GM23338 (cell line): ENCODE measurements at regions not wholly inside any gene's neighbourhood (a gene's known extent, or its start where the extent isn't known, plus 50 kb on each side); places are given as distances from the start of the nearest gene placed in this dataset.
A peak's percentile ranks its signal among the peaks of the same experiment; 100 is the strongest.
"Not testable (repeated sequence)": the region's sequence is repeated elsewhere in the genome, so short reads cannot be mapped to it uniquely, and the experiment has no call there.

Experiments
- ATAC-seq: fragments of 200-7000 bp; cut with Tn5 transposase; 3 replicates; pipeline ENCODE4 v1.9.1; 2020
- DNase-seq: peaks from one replicate; pipeline ENCODE4 v3.0.0-alpha.2; 2015; ENCODE audit warnings: low spot score
- H2AFZ ChIP-seq: fragments of 200-600 bp; sonication (generic); 2 replicates; pipeline ENCODE4 v1.8.0; 2016; ENCODE audit warnings: antibody characterized with exemption, mild to moderate bottlenecking, moderate library complexity
- H3F3A ChIP-seq: fragments of 200-600 bp; sonication (generic); replicated peaks from 2 replicates; pipeline ENCODE4 v1.8.0; 2017; ENCODE audit warnings: antibody characterized with exemption, mixed run types, low read depth
- H3K27ac ChIP-seq: fragments of 200-600 bp; sonication (generic); 2 replicates; pipeline ENCODE4 v1.6.1; 2016; ENCODE audit warnings: low read depth
- H3K27me3 ChIP-seq: fragments of 200-600 bp; sonication (generic); 2 replicates; pipeline ENCODE4 v1.8.0; 2016; ENCODE audit warnings: mild to moderate bottlenecking, mixed run types, moderate library complexity; ENCODE audit not compliant: insufficient read depth
- H3K36me3 ChIP-seq: fragments of 200-600 bp; sonication (generic); 2 replicates; pipeline ENCODE4 v1.8.0; 2016; ENCODE audit warnings: mild to moderate bottlenecking; ENCODE audit not compliant: insufficient read depth
- H3K4me1 ChIP-seq: fragments of 200-600 bp; sonication (generic); 2 replicates; pipeline ENCODE4 v1.8.0; 2016; ENCODE audit warnings: mild to moderate bottlenecking, moderate library complexity; ENCODE audit not compliant: insufficient read depth
- H3K4me2 ChIP-seq: fragments of 200-600 bp; sonication (generic); 2 replicates; pipeline ENCODE4 v1.7.1; 2017; ENCODE audit warnings: mixed run types
- H3K4me3 ChIP-seq: fragments of 200-600 bp; sonication (generic); 2 replicates; pipeline ENCODE4 v1.6.1; 2016; ENCODE audit warnings: mixed run types
- H3K79me2 ChIP-seq: fragments of 200-600 bp; sonication (generic); replicated peaks from 2 replicates; pipeline ENCODE4 v1.8.0; 2017; ENCODE audit warnings: mild to moderate bottlenecking; ENCODE audit not compliant: insufficient read depth
- H3K9me2 ChIP-seq: fragments of 200-600 bp; sonication (generic); 2 replicates; pipeline ENCODE4 v1.8.0; 2017; ENCODE audit not compliant: insufficient read depth
- H4K20me1 ChIP-seq: fragments of 200-600 bp; sonication (generic); replicated peaks from 2 replicates; pipeline ENCODE4 v1.8.0; 2017; ENCODE audit warnings: mild to moderate bottlenecking; ENCODE audit not compliant: insufficient read depth
- H3K27ac Mint-ChIP-seq: 2 replicates; pipeline ENCODE4 v1.8.0; 2020; ENCODE audit warnings: inconsistent platforms, mild to moderate bottlenecking, moderate library complexity, mixed read lengths
- H3K27me3 Mint-ChIP-seq: 3 replicates; pipeline ENCODE4 v1.8.0; 2022; ENCODE audit warnings: low read depth, mild to moderate bottlenecking, moderate library complexity, mixed read lengths, inconsistent platforms; ENCODE audit not compliant: insufficient read depth, poor library complexity
- H3K36me3 Mint-ChIP-seq: 3 replicates; pipeline ENCODE4 v1.8.0; 2021; ENCODE audit warnings: low read depth, mild to moderate bottlenecking, inconsistent platforms, moderate library complexity, mixed read lengths
- H3K4me1 Mint-ChIP-seq: 3 replicates; pipeline ENCODE4 v1.8.0; 2020; ENCODE audit warnings: mild to moderate bottlenecking, inconsistent platforms, mixed read lengths
- H3K4me3 Mint-ChIP-seq: 3 replicates; pipeline ENCODE4 v1.8.0; 2021; ENCODE audit warnings: moderate library complexity, mild to moderate bottlenecking, inconsistent platforms, mixed read lengths
- H3K9me3 Mint-ChIP-seq: 3 replicates; pipeline ENCODE4 v1.8.0; 2020; ENCODE audit warnings: moderate library complexity, mild to moderate bottlenecking, inconsistent platforms, mixed read lengths
- POLR2AphosphoS5 ChIP-seq: IDR thresholded peaks from 2 replicates; pipeline ENCODE4 v1.6.1; 2016; ENCODE audit warnings: antibody characterized with exemption, low read depth
- TF ChIP-seq, protein P1 (sequence below): fragments of 250-450 bp; sonication (Bioruptor Pico); IDR thresholded peaks from 2 replicates; pipeline ENCODE4 v1.5.0; 2020; ENCODE audit warnings: mild to moderate bottlenecking, moderate library complexity

DNA sequence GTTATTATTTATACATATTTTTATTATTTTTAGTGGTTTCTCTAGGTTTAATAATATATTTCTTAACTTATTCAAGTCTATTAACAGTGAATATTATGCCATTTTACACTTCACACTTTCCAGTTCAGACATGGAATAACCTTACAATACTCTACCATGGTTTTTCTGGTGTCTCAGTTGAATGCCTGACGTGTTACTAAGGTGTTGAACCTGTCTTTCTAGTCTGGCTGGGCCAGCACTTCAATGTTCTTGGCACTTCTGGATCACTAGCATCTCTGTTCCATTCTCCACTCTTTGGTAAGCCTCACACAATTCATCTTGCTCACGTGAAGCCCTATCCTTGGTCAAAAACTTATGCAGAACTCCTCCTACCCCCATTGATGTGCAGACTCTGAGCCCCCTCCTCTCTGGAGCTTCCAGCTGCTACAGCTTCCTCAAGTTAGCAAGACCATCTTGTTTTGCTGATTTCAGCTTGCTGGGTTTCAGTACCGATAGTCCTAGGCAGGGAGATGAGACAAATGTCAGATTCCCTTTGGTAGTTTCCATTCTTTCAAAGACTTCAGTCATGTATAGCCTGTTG lies 243.1 kb downstream of the FBXO4 start:
- H4K20me1 ChIP-seq: no peaks in the 10 kb centered on the region
- Mint-ChIP-seq H3K36me3 (peaks cover 3% of the 10 kb centered on the region; the same call in 1 of the 3 replicates), H3K27ac (no peak overlapping the region; the same call in 1 of the 2 replicates), H3K4me1 (peaks cover 2% of the 10 kb centered on the region; the same call in 1 of the 3 replicates), H3K27me3 (no peaks in the 10 kb centered on the region), H3K4me3 (no peak overlapping the region), H3K9me3 (peaks cover 16% of the 10 kb centered on the region; the same call in 2 of the 3 replicates)
- DNase-seq (no peak), ATAC-seq (no peak)
- no peak overlapping the region for H3K27ac ChIP-seq
- H3K4me2 ChIP-seq: no peak overlapping the region
- no peaks in the 10 kb centered on the region for H3K27me3 ChIP-seq
- H3K4me1 ChIP-seq: no peaks in the 10 kb centered on the region
- H2AFZ ChIP-seq: 0 out of 2 replicates have a peak overlapping the region, but pooled peaks have one; percentile 25
- H3K9me2 ChIP-seq: peaks cover 9% of the 10 kb centered on the region
- no peak overlapping the region for H3K4me3 ChIP-seq
- H3K36me3 ChIP-seq: no peaks in the 10 kb centered on the region
- no peak for TF ChIP-seq POLR2AphosphoS5
- TF ChIP-seq, protein P1, sequence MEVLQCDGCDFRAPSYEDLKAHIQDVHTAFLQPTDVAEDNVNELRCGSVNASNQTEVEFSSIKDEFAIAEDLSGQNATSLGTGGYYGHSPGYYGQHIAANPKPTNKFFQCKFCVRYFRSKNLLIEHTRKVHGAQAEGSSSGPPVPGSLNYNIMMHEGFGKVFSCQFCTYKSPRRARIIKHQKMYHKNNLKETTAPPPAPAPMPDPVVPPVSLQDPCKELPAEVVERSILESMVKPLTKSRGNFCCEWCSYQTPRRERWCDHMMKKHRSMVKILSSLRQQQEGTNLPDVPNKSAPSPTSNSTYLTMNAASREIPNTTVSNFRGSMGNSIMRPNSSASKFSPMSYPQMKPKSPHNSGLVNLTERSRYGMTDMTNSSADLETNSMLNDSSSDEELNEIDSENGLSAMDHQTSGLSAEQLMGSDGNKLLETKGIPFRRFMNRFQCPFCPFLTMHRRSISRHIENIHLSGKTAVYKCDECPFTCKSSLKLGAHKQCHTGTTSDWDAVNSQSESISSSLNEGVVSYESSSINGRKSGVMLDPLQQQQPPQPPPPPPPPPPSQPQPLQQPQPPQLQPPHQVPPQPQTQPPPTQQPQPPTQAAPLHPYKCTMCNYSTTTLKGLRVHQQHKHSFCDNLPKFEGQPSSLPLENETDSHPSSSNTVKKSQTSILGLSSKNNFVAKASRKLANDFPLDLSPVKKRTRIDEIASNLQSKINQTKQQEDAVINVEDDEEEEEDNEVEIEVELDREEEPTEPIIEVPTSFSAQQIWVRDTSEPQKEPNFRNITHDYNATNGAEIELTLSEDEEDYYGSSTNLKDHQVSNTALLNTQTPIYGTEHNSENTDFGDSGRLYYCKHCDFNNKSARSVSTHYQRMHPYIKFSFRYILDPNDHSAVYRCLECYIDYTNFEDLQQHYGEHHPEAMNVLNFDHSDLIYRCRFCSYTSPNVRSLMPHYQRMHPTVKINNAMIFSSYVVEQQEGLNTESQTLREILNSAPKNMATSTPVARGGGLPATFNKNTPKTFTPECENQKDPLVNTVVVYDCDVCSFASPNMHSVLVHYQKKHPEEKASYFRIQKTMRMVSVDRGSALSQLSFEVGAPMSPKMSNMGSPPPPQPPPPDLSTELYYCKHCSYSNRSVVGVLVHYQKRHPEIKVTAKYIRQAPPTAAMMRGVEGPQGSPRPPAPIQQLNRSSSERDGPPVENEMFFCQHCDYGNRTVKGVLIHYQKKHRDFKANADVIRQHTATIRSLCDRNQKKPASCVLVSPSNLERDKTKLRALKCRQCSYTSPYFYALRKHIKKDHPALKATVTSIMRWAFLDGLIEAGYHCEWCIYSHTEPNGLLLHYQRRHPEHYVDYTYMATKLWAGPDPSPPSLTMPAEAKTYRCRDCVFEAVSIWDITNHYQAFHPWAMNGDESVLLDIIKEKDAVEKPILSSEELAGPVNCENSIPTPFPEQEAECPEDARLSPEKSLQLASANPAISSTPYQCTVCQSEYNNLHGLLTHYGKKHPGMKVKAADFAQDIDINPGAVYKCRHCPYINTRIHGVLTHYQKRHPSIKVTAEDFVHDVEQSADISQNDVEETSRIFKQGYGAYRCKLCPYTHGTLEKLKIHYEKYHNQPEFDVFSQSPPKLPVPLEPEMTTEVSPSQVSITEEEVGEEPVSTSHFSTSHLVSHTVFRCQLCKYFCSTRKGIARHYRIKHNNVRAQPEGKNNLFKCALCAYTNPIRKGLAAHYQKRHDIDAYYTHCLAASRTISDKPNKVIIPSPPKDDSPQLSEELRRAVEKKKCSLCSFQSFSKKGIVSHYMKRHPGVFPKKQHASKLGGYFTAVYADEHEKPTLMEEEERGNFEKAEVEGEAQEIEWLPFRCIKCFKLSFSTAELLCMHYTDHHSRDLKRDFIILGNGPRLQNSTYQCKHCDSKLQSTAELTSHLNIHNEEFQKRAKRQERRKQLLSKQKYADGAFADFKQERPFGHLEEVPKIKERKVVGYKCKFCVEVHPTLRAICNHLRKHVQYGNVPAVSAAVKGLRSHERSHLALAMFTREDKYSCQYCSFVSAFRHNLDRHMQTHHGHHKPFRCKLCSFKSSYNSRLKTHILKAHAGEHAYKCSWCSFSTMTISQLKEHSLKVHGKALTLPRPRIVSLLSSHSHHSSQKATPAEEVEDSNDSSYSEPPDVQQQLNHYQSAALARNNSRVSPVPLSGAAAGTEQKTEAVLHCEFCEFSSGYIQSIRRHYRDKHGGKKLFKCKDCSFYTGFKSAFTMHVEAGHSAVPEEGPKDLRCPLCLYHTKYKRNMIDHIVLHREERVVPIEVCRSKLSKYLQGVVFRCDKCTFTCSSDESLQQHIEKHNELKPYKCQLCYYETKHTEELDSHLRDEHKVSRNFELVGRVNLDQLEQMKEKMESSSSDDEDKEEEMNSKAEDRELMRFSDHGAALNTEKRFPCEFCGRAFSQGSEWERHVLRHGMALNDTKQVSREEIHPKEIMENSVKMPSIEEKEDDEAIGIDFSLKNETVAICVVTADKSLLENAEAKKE (CRISPR knock-in tag): no peak
- H3F3A ChIP-seq: no peaks in the 10 kb centered on the region
- no peaks in the 10 kb centered on the region for H3K79me2 ChIP-seq

DNA sequence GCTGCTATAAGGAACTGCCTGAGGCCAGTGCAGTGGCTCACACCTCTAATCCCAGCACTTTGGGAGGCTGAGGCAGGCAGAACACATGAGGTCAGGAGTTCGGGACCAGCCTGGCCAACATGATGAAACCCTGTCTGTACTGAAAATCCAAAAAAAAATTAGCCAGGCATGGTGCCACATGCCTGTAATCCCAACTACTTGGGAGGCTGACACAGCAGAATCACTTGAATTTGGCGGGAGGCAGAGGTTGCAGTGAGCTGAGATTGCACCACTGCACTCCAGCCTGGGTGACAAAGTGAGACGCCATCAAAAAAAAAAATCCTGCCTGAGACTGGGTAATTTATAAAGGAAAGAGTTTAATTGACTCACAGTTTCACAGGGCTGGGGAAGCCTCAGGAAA lies 247.1 kb upstream of the GHR start:
- not testable (repeated sequence) for H3K27me3 Mint-ChIP-seq, H3K9me2 ChIP-seq, H3K27ac ChIP-seq, H2AFZ ChIP-seq, H3K4me2 ChIP-seq, DNase-seq, H3F3A ChIP-seq, H3K79me2 ChIP-seq, H3K4me1 Mint-ChIP-seq, ATAC-seq, H3K4me3 ChIP-seq, H3K27ac Mint-ChIP-seq, H3K4me3 Mint-ChIP-seq, H3K4me1 ChIP-seq, H4K20me1 ChIP-seq, H3K36me3 ChIP-seq, H3K27me3 ChIP-seq
- Mint-ChIP-seq H3K9me3 (peaks cover 50% of the 10 kb centered on the region), H3K36me3 (peaks cover 16% of the 10 kb centered on the region)
